Nephron (organoid): ENCODE measurements at regions not wholly inside any gene's neighbourhood (a gene's known extent, or its start where the extent isn't known, plus 50 kb on each side); places are given as distances from the start of the nearest gene placed in this dataset.

Source experiments
- H3K27ac Mint-ChIP-seq, 3 experiments: 2 replicates each; pipeline ENCODE4 v1.8.0; 2020; ENCODE audit warnings: mixed read lengths in 3 of 3, mild to moderate bottlenecking in 2 of 3, moderate library complexity in 1 of 3
- H3K27me3 Mint-ChIP-seq: 2 replicates; pipeline ENCODE4 v1.8.0; 2021; ENCODE audit warnings: low read depth, mild to moderate bottlenecking, moderate library complexity, mixed read lengths
- H3K36me3 Mint-ChIP-seq: 2 replicates; pipeline ENCODE4 v1.8.0; 2020; ENCODE audit warnings: low read depth, mixed read lengths
- H3K4me1 Mint-ChIP-seq: 2 replicates; pipeline ENCODE4 v1.8.0; 2020; ENCODE audit warnings: mixed read lengths
- H3K4me3 Mint-ChIP-seq, 3 experiments: 2 replicates each; pipeline ENCODE4 v1.8.0; 2020; ENCODE audit warnings: mild to moderate bottlenecking in 3 of 3, mixed read lengths in 3 of 3, moderate library complexity in 2 of 3
- H3K9me3 Mint-ChIP-seq: 2 replicates; pipeline ENCODE4 v1.8.0; 2020; ENCODE audit warnings: mixed read lengths
- TF ChIP-seq, protein P1 (sequence below), 3 experiments: fragments of 200-600 bp; sonication (generic); IDR thresholded peaks; one replicate each; pipeline ENCODE4 v1.5.0; 2021; ENCODE audit warnings: antibody characterized with exemption in 3 of 3; ENCODE audit not compliant: unreplicated experiment in 3 of 3

DNA sequence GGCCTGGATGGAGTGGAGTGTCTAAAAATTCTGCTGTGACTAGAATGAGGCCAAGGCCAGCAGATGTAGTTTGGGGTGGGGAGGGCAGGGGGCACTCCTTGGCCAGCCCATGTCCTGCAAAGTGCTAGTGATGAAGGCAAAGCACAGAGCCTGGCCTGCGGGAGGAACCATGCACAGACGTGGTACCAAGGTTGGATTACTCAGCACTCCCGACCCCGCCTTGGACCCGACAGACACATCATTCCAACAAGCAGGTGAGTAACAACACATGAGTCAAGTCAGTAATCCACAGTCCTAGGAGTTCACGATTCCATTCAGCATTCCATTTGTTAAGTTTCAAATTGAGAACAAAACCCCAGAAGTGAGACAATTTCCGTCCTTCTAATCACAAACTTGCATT, 317.3 kb downstream of the TCERG1L start:
- no peak overlapping the region for H3K4me3 Mint-ChIP-seq

DNA sequence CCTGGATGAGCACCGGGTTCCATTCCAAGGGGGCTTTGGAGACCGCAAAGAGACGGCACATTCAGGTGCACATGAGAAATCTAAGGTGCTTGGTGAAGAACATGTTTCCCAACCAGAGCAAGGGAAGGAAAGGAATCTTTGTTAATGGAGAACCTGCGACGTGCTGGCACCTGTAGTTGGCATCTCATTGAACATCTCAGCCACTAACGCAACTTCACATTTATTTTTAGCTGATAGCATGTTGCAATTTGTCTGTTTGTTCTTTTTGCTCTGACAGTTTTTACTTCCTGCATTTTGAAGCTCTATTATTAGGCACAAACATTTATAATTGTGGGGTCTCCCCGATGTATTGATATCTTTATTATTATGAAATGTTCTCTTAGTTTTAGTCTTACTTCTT, 316.7 kb downstream of the TCERG1L start:
- TF ChIP-seq, protein P1, sequence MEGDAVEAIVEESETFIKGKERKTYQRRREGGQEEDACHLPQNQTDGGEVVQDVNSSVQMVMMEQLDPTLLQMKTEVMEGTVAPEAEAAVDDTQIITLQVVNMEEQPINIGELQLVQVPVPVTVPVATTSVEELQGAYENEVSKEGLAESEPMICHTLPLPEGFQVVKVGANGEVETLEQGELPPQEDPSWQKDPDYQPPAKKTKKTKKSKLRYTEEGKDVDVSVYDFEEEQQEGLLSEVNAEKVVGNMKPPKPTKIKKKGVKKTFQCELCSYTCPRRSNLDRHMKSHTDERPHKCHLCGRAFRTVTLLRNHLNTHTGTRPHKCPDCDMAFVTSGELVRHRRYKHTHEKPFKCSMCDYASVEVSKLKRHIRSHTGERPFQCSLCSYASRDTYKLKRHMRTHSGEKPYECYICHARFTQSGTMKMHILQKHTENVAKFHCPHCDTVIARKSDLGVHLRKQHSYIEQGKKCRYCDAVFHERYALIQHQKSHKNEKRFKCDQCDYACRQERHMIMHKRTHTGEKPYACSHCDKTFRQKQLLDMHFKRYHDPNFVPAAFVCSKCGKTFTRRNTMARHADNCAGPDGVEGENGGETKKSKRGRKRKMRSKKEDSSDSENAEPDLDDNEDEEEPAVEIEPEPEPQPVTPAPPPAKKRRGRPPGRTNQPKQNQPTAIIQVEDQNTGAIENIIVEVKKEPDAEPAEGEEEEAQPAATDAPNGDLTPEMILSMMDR (IDR thresholded peaks at IDR 0.05; ENCODE audit: unreplicated experiment in 3 of 3) = no peak
- no peaks in the 10 kb centered on the region for H3K36me3 Mint-ChIP-seq
- no peak overlapping the region for H3K4me3 Mint-ChIP-seq
- no peak overlapping the region for H3K27ac Mint-ChIP-seq
- H3K9me3 Mint-ChIP-seq = peaks cover 9% of the 10 kb centered on the region
- H3K4me1 Mint-ChIP-seq = peaks cover 5% of the 10 kb centered on the region
- H3K27me3 Mint-ChIP-seq = peaks cover 58% of the 10 kb centered on the region

More for the DNA sequence above, 317.3 kb downstream of the TCERG1L start:
- Mint-ChIP-seq H3K36me3 (no peaks in the 10 kb centered on the region), H3K27ac (no peak overlapping the region), H3K9me3 (peaks cover 9% of the 10 kb centered on the region), H3K4me1 (peaks cover 5% of the 10 kb centered on the region), H3K27me3 (peaks cover 58% of the 10 kb centered on the region)
- TF ChIP-seq, protein P1 (IDR thresholded peaks at IDR 0.05; ENCODE audit: unreplicated experiment in 3 of 3) = no peak

DNA sequence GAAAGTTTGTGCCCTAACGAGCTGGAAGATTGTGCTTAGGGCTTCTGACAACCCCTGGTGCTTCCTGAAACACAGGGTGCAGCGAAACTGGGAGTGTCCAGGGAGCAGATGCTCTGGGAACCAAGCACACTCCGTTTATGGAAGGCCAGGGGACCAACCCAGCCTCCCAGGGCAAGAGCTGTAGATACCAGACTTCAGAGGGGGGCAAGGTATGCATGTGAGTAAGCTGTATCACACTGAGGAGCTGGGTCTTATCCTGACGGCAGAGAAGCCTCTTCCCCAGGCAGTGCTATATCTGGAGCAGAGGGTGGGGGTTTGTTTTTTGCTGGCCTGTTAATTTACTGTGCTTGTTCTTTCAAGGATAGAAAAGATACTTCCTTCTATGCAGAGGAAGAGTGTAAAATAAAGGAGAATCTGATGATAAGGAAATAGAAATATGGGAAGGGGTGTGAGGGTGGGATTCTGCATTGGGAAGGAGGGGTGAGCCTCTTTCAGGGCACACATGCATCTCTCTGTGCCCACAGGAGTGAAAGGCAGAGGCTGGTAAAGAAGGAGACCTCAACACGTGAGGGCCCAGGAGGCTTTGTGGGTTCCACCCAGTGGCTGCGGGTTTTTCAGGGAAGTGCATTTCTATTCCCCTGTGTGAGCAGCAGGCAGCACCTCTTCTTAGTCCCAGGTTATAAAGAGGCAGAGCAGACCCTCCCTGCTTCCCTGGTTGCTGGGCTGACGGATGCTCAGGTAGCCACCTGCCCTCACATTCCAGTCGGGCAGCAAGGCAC, 314.1 kb downstream of the TCERG1L start:
- peaks cover 21% of the 10 kb centered on the region for H3K4me1 Mint-ChIP-seq
- H3K4me3 Mint-ChIP-seq = no peak overlapping the region
- H3K27ac Mint-ChIP-seq = no peak overlapping the region
- peaks cover 70% of the 10 kb centered on the region for H3K27me3 Mint-ChIP-seq
- TF ChIP-seq, protein P1 (IDR thresholded peaks at IDR 0.05; ENCODE audit: unreplicated experiment in 3 of 3) = no peak
- H3K9me3 Mint-ChIP-seq = peaks cover 9% of the 10 kb centered on the region
- no peaks in the 10 kb centered on the region for H3K36me3 Mint-ChIP-seq

DNA sequence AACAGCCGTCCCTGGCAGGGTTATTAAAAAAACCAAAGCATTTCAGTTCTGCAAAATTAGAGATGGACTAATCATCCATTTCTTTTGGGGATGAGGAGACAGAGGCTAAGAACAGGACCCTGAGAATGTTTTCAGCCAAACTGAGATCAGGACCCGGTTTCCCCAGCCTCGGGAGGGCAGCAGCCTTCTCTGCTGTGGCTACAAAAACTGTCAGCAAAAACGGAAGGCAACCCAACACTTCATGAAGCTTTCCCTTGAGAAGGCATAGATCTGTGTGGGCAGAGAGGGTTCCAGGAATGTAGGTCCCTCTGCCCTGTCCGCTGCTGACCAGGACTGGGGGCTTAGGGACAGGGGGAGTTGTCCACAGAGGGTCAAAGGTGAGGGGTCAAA, 313.5 kb downstream of the TCERG1L start:
- Mint-ChIP-seq H3K4me1 (peaks cover 26% of the 10 kb centered on the region), H3K4me3 (no peak overlapping the region), H3K27me3 (peaks cover 72% of the 10 kb centered on the region), H3K27ac (no peak overlapping the region), H3K9me3 (peaks cover 7% of the 10 kb centered on the region), H3K36me3 (no peaks in the 10 kb centered on the region)
- TF ChIP-seq, protein P1 (IDR thresholded peaks at IDR 0.05; ENCODE audit: unreplicated experiment in 3 of 3) = no peak

DNA sequence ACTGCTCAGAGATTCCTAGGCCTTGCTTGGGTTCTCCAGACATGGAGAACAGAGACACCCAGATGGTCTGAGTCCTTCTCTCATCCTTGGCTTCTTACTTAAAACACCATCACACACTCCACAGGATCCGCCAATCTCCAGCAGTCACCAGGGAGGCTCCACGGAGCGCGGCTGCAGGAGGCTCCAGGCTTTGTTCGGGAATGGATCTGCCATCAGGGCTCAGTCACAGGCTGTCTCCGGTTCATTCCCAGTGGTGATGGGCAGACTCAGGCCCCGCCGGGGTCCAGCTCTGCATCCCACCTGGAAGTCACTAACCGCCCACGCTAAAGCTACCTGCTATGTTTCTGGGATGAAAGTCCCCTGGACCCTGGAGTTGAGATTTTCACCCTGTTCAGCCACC, 312.9 kb downstream of the TCERG1L start:
- Mint-ChIP-seq H3K4me1 (peaks cover 32% of the 10 kb centered on the region), H3K27me3 (peaks cover 72% of the 10 kb centered on the region), H3K27ac (no peak overlapping the region), H3K4me3 (no peak overlapping the region), H3K9me3 (peaks cover 7% of the 10 kb centered on the region), H3K36me3 (no peaks in the 10 kb centered on the region)
- TF ChIP-seq, protein P1 (IDR thresholded peaks at IDR 0.05; ENCODE audit: unreplicated experiment in 3 of 3) = no peak
